ENCODE measurements at regions not wholly inside any gene's neighbourhood (a gene's known extent, or its start where the extent isn't known, plus 50 kb on each side); places are given as distances from the start of the nearest gene placed in this dataset.

- no peak for DNase-seq
Observed at GRCh38 chr3:187618722-187619121, 51.5 kb downstream of the SST start.

- DNase-seq: no peak
Observed at GRCh38 chr3:187617213-187617612, 53.0 kb downstream of the SST start.

GRCh38 chr3:187616307-187616972, 53.8 kb downstream of the SST start:
- DNase-seq: peak; percentile 54

GRCh38 chr3:187615630-187616029, 54.6 kb downstream of the SST start:
- DNase-seq: no peak

- DNase-seq: no peak
Observed at GRCh38 chr3:187612656-187613055, 57.5 kb downstream of the SST start.

- no peak for DNase-seq
Observed at GRCh38 chr3:187610981-187611511, 59.1 kb downstream of the SST start.

GRCh38 chr3:187594272-187594671, 75.9 kb downstream of the SST start:
- no peak for DNase-seq

GRCh38 chr3:187593451-187593850, 76.7 kb downstream of the SST start:
- no peak for DNase-seq

- no peak for DNase-seq
Observed at GRCh38 chr3:187590861-187591576, 79.2 kb downstream of the SST start.

- DNase-seq: no peak
Observed at GRCh38 chr3:187587076-187587475, 83.1 kb downstream of the SST start.

GRCh38 chr3:187586226-187586625, 84.0 kb downstream of the SST start:
- DNase-seq: no peak

- no peak for DNase-seq
Observed at GRCh38 chr3:187572441-187572840, 97.8 kb downstream of the SST start.

GRCh38 chr3:187571701-187572100, 98.5 kb downstream of the SST start:
- DNase-seq: no peak

GRCh38 chr3:187570776-187571175, 99.4 kb downstream of the SST start:
- no peak for DNase-seq

GRCh38 chr3:187568171-187568570, 102.0 kb downstream of the SST start:
- DNase-seq: no peak

- no peak for DNase-seq
Observed at GRCh38 chr3:187567661-187568121, 102.5 kb downstream of the SST start.

- DNase-seq: no peak
Observed at GRCh38 chr3:187567021-187567420, 103.2 kb downstream of the SST start.

GRCh38 chr3:187565701-187566100, 104.5 kb downstream of the SST start:
- no peak for DNase-seq

GRCh38 chr3:187558990-187559389, 111.2 kb downstream of the SST start:
- no peak for DNase-seq

- DNase-seq: no peak
Observed at GRCh38 chr3:187551416-187551815, 118.8 kb downstream of the SST start.

GRCh38 chr3:187550446-187550845, 119.7 kb downstream of the SST start:
- no peak for DNase-seq

- DNase-seq: no peak
Observed at GRCh38 chr3:187545366-187545765, 124.8 kb downstream of the SST start.

- no peak for DNase-seq
Observed at GRCh38 chr3:187544326-187544725, 125.9 kb downstream of the SST start.

GRCh38 chr3:187540847-187541246, 129.3 kb downstream of the SST start:
- no peak for DNase-seq

Data from CD4-positive, alpha-beta T cell treated with Interleukin-10 for 1 hour (primary cell).